ENCODE measurements at regions not wholly inside any gene's neighbourhood (a gene's known extent, or its start where the extent isn't known, plus 50 kb on each side); places are given as distances from the start of the nearest gene placed in this dataset.

DNA sequence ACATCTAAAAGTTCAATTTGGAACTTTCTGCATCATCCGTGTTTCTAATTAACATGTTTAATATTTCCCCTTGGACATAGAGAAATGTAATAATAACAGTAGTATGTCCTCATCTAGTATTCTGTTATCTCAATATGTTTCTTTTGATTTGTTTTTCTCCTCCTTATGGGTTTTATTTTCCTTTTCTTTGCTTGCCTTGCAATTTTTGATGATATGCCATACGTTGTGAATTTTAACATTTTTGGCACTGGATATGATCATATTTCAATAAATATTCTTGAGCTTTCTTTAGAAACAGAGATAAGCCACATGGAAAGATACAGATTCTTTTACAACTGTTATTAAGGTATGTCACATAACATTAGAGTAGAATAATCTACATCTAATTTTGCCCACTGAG lies 1316.2 kb downstream of the CDH8 start:
- TF ChIP-seq, protein P1, sequence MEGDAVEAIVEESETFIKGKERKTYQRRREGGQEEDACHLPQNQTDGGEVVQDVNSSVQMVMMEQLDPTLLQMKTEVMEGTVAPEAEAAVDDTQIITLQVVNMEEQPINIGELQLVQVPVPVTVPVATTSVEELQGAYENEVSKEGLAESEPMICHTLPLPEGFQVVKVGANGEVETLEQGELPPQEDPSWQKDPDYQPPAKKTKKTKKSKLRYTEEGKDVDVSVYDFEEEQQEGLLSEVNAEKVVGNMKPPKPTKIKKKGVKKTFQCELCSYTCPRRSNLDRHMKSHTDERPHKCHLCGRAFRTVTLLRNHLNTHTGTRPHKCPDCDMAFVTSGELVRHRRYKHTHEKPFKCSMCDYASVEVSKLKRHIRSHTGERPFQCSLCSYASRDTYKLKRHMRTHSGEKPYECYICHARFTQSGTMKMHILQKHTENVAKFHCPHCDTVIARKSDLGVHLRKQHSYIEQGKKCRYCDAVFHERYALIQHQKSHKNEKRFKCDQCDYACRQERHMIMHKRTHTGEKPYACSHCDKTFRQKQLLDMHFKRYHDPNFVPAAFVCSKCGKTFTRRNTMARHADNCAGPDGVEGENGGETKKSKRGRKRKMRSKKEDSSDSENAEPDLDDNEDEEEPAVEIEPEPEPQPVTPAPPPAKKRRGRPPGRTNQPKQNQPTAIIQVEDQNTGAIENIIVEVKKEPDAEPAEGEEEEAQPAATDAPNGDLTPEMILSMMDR (IDR thresholded peaks at IDR 0.05; ENCODE audit: insufficient read depth, low read length, poor library complexity, severe bottlenecking), result no peak
- TF ChIP-seq EZH2phosphoT487 (conservative IDR thresholded peaks at IDR 0.05; ENCODE audit: low read length), result no peak

All from SU-DHL-6 (cell line).